GM12865 (cell line): ENCODE measurements at regions not wholly inside any gene's neighbourhood (a gene's known extent, or its start where the extent isn't known, plus 50 kb on each side); places are given as distances from the start of the nearest gene placed in this dataset.

Source experiments
- DNase-seq: peaks from one replicate; pipeline ENCODE4 v3.0.0; 2010; ENCODE audit warnings: low read depth
- H3K4me3 ChIP-seq: 2 replicates; pipeline ENCODE4 v1.5.1; 2011; ENCODE audit warnings: mild to moderate bottlenecking, low read depth, low read length, control low read depth
- TF ChIP-seq, protein P1 (sequence below): IDR thresholded peaks from 2 replicates; pipeline ENCODE4 v1.5.1; 2011; ENCODE audit warnings: low read length, control low read depth, low read depth, inconsistent platforms; ENCODE audit not compliant: insufficient read depth; ENCODE audit errors: missing control alignments

DNA sequence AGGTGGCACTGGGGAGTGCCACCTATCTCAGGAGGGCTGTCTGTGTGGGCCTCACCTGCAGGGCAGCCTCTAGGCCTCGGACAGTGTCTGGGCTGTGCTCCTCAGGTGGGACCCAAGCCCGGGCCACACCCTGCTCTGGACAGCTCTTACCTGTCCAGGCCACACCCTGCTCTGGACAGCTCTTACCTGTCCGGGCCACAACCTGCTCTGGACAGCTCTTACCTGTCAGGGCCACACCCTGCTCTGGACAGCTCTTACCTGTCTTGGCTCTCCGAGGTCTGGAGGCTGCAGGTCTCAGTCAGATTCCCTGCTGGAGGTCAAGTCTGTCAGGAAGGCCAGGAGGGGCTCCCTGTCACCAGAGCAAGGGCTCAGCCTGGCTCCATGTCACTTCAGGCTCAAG lies 80.6 kb downstream of the LINGO1 start:
- no peak for DNase-seq
- TF ChIP-seq, protein P1, sequence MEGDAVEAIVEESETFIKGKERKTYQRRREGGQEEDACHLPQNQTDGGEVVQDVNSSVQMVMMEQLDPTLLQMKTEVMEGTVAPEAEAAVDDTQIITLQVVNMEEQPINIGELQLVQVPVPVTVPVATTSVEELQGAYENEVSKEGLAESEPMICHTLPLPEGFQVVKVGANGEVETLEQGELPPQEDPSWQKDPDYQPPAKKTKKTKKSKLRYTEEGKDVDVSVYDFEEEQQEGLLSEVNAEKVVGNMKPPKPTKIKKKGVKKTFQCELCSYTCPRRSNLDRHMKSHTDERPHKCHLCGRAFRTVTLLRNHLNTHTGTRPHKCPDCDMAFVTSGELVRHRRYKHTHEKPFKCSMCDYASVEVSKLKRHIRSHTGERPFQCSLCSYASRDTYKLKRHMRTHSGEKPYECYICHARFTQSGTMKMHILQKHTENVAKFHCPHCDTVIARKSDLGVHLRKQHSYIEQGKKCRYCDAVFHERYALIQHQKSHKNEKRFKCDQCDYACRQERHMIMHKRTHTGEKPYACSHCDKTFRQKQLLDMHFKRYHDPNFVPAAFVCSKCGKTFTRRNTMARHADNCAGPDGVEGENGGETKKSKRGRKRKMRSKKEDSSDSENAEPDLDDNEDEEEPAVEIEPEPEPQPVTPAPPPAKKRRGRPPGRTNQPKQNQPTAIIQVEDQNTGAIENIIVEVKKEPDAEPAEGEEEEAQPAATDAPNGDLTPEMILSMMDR, result no peak
- H3K4me3 ChIP-seq, result no peak overlapping the region

- no peak overlapping the region for H3K4me3 ChIP-seq
- TF ChIP-seq, protein P1, result no peak
- no peak for DNase-seq
Observed at GRCh38 chr15:77550301-77551251, 82.1 kb downstream of the LINGO1 start.

DNA sequence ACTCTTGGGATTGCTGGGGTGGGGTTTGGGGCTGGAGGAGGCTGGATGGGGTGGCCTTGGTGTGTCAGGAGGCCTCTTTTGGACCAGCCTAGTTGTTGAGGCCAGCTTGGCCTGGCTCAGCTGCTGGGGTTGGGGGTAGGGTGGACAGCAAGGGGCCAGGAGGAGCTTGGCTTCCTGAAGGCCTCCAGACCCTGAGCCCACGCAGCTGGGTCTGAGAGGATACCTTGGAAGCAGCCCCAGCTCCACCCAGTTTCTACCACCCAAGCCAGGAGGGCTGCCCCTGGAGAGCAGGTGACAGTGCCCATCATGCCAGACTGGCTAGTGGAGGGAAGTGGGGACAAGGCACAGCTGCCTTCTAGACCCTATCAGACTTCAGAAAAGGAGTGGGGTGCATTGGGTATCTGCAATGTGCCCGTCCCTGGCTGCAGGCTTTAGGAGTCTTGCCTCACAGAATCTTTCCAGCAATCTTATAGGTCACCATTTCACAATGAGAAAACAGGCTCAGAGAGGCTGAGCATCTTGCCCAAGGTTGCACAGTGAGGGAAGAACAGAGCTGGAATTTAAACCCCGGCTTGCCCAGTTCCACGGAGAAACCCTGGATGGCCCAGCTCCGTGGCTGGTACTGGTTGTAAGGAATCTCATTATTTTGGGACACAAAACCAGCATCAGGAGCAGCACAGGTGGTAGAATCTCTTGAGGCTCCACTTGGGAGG lies 83.0 kb downstream of the LINGO1 start:
- TF ChIP-seq, protein P1, result no peak

GRCh38 chr15:77548589-77549557 lies 83.8 kb downstream of the LINGO1 start:
- no peak for DNase-seq
- TF ChIP-seq, protein P1, result no peak
- H3K4me3 ChIP-seq, result no peak overlapping the region

More for the DNA sequence above, 83.0 kb downstream of the LINGO1 start:
- no peak for DNase-seq
- no peak overlapping the region for H3K4me3 ChIP-seq

- TF ChIP-seq, protein P1, result no peak
- no peak for DNase-seq
- H3K4me3 ChIP-seq, result no peak overlapping the region
Observed at GRCh38 chr15:77547801-77548588, 84.7 kb downstream of the LINGO1 start.
